GM18502 (cell line): ENCODE measurements at regions not wholly inside any gene's neighbourhood (a gene's known extent, or its start where the extent isn't known, plus 50 kb on each side); places are given as distances from the start of the nearest gene placed in this dataset.

Experiments used
- ATAC-seq: cut with Tn5 transposase; IDR thresholded peaks from one replicate; pipeline ENCODE4 v1.9.1; 2021; ENCODE audit warnings: mild to moderate bottlenecking; ENCODE audit not compliant: unreplicated experiment, poor library complexity

GRCh38 chr22:47724751-47725150, 962.3 kb downstream of the TBC1D22A start:
- ATAC-seq: no peak

GRCh38 chr22:47724030-47724429, 961.6 kb downstream of the TBC1D22A start:
- no peak for ATAC-seq

- no peak for ATAC-seq
Measured at GRCh38 chr22:47718337-47718736, 955.9 kb downstream of the TBC1D22A start.

GRCh38 chr22:47716890-47717615, 954.6 kb downstream of the TBC1D22A start:
- no peak for ATAC-seq

GRCh38 chr22:47715866-47716578, 953.6 kb downstream of the TBC1D22A start:
- no peak for ATAC-seq

GRCh38 chr22:47713941-47714340, 951.5 kb downstream of the TBC1D22A start:
- ATAC-seq: no peak

- no peak for ATAC-seq
Measured at GRCh38 chr22:47710135-47710534, 947.7 kb downstream of the TBC1D22A start.

- ATAC-seq: no peak
Measured at GRCh38 chr22:47705350-47705749, 942.9 kb downstream of the TBC1D22A start.

GRCh38 chr22:47698906-47699305, 936.5 kb downstream of the TBC1D22A start:
- no peak for ATAC-seq

GRCh38 chr22:47697861-47698260, 935.4 kb downstream of the TBC1D22A start:
- no peak for ATAC-seq

GRCh38 chr22:47696776-47697175, 934.3 kb downstream of the TBC1D22A start:
- ATAC-seq: no peak

GRCh38 chr22:47695176-47695575, 932.7 kb downstream of the TBC1D22A start:
- no peak for ATAC-seq

- no peak for ATAC-seq
Measured at GRCh38 chr22:47694536-47695130, 932.2 kb downstream of the TBC1D22A start.

- no peak for ATAC-seq
Measured at GRCh38 chr22:47693606-47694005, 931.2 kb downstream of the TBC1D22A start.

- no peak for ATAC-seq
Measured at GRCh38 chr22:47692811-47693210, 930.4 kb downstream of the TBC1D22A start.

- no peak for ATAC-seq
Measured at GRCh38 chr22:47691152-47691895, 928.9 kb downstream of the TBC1D22A start.

- ATAC-seq: no peak
Measured at GRCh38 chr22:47690586-47690985, 928.1 kb downstream of the TBC1D22A start.

GRCh38 chr22:47690166-47690565, 927.7 kb downstream of the TBC1D22A start:
- ATAC-seq: no peak

GRCh38 chr22:47687776-47688175, 925.3 kb downstream of the TBC1D22A start:
- no peak for ATAC-seq

- ATAC-seq: no peak
Measured at GRCh38 chr22:47687346-47687655, 924.9 kb downstream of the TBC1D22A start.
